ENCODE measurements at regions not wholly inside any gene's neighbourhood (a gene's known extent, or its start where the extent isn't known, plus 50 kb on each side); places are given as distances from the start of the nearest gene placed in this dataset.

- DNase-seq (ENCODE audit: low spot score), result no peak
- ATAC-seq, result no peak
Measured at GRCh38 chr7:18401757-18402156, 93.8 kb upstream of the HDAC9 start.

DNA sequence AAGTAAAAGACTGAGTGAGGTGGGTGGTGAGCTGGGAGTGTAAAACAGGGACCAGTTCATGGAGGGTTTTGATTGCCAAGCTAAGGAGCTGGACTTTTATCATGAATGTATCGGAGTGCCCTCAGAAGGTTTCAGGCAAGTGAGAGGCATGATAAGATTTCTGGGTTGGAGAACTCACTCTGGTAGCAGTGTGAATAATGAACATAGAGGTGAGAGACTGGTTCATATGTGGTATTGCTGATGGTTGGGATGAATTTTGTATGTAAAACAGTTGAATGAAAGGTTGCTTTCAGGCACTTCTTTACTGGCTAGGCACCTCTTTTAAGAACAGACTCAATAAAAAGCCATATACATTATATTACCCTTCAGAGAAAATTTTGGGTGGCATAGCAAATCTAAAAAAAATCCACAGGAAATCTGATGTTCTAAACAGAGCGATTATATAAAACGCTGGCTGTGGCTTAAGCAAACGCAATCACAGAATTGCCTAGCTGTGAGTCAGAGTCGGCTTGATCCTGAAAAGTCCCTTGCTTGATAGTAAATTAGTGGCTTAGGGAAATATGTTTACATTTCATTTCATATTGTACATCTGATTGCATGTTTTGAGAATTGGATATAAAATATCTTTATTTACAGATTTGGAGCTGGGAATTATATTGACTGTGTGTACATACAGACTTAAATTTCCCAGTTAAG is 92.9 kb upstream of the HDAC9 start:
- ATAC-seq (no peak), DNase-seq (ENCODE audit: low spot score) (no peak)

DNA sequence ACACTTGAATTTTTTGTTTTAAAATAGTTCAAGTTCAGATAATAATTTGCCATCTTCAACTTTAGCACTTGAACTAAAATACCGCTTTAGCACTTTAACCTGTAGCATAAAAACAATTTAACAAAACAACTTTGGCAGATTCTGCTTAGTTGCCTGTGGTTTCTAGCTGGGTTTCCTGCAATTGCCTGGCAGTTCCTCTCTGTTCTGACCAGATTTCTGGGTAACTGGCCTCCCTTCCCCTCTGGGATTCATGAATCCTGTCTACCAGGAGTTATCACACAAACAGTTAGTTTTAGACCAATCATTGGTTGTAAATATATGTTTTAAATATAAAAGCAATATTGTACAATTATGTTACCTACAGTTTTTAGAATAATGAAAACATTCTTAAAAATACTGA is 89.8 kb upstream of the HDAC9 start:
- no peak for DNase-seq (ENCODE audit: low spot score)
- no peak for ATAC-seq

DNA sequence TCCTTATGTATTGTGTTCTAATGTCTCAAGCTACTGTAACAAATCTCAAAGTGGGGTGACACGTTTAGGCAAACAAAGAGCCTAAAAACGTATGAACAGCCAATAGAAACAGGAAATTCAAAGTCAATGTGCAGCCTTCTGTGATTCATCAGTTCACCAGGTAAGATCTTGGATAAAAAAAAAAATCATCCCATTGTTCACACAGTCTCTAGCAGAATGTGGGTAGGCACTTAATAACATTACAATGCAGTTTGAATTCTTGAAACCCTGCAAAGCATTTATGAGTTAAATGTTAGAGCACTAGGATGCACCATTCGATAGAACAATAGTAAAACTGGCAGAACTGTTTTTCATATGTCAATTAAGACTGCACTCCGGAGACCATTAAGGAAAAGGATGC is 88.2 kb upstream of the HDAC9 start:
- DNase-seq (ENCODE audit: low spot score), result no peak
- no peak for ATAC-seq

GRCh38 chr7:18408461-18408860 is 87.1 kb upstream of the HDAC9 start:
- no peak for ATAC-seq
- no peak for DNase-seq (ENCODE audit: low spot score)

GRCh38 chr7:18408868-18409267 is 86.7 kb upstream of the HDAC9 start:
- DNase-seq (ENCODE audit: low spot score), result no peak
- no peak for ATAC-seq

GRCh38 chr7:18413447-18413846 is 82.1 kb upstream of the HDAC9 start:
- DNase-seq (ENCODE audit: low spot score), result no peak
- no peak for ATAC-seq

DNA sequence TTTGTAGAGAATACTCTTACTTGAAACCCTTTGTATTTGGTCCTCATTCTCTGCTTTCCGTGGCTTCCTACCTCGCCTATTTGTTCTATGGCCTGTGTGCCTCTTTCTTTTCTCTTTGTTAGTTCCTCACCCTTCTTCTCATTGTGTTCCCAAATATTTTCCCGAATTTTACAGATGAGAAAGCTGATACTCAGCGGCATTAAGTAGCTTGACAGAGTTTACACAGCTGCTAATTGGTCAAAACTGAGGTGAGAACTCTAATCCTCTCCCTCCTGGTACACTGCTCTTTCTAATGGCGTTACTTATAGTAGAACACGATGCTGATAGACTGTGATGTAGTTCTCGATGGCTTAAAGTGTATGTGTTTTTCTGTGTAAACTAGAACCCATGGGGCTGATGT is 80.7 kb upstream of the HDAC9 start:
- ATAC-seq (no peak), DNase-seq (ENCODE audit: low spot score) (no peak)

- DNase-seq (ENCODE audit: low spot score) (no peak), ATAC-seq (no peak)
Measured at GRCh38 chr7:18416988-18417387, 78.6 kb upstream of the HDAC9 start.

- ATAC-seq, result no peak
- DNase-seq (ENCODE audit: low spot score), result no peak
Measured at GRCh38 chr7:18419456-18419855, 76.1 kb upstream of the HDAC9 start.

DNA sequence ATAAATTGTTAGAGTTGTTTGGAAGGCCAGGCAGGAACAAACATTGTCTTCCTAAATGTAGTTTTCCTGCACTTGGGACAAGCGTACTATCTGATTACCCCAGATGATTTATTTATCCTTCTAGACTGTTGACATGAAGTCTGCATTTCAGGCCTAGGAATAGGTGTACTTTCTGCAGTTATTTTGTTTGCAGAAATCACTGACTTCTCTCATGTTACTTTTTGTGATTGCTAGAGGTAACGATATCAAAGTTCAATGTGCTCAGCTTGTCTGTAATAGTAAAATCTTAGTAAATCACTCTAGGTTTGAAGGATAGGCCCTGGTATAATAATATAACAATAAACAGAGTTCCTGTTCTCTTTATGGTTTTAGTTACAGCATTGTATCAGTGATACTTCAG is 75.4 kb upstream of the HDAC9 start:
- no peak for ATAC-seq
- no peak for DNase-seq (ENCODE audit: low spot score)

DNA sequence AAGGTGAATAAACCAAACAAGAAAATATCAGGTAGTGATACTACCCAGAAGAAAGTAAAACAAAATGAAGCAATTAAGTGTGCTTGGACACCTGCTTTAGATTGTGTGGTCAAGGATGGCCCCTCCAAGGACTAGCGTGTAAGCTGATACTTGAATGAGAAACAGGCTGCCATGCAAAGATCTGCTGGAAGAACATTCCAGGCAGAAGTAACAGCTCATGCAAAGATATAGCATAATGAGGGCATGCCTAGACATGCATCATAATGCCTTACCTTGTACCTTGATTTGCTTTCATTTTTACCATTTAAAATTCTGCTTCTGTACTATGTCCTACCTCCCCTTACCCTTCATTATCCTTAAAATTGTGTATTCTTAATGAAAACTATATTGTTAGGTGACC is 74.8 kb upstream of the HDAC9 start:
- ATAC-seq, result no peak
- no peak for DNase-seq (ENCODE audit: low spot score)

DNA sequence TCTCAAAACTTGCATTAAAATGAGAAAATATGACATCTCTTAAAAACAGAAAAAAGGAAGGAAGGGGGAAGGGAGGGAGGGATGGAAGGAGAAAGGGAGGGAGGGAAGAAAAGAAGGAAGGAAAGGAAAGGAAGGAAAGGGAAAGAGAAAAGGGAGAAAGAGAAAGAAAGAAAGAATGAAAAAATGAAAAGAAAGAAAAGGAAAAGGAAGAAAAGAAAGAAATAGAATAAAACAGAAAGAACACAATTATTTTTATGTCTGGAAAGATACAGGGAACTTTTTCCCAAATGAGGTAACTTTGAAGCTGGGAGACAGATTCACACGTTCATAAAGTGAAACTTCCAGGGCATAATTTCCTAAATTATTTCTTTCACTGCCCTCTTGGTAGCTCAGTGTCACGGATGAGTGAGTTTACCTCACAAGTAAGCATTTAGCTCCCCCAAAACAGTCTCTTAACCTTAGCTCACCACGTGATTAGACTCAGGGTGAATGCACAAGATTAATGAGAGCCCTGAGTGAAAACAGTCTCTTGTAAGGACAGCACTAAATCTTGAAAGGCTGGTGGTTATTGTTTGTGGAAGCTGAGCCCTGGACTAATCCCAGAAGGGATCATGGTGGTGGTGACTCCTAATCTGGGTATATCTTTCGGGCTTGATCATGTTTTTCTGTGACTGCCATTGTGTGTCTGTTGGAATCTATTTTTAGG is 74.1 kb upstream of the HDAC9 start:
- no peak for DNase-seq (ENCODE audit: low spot score)
- no peak for ATAC-seq

DNA sequence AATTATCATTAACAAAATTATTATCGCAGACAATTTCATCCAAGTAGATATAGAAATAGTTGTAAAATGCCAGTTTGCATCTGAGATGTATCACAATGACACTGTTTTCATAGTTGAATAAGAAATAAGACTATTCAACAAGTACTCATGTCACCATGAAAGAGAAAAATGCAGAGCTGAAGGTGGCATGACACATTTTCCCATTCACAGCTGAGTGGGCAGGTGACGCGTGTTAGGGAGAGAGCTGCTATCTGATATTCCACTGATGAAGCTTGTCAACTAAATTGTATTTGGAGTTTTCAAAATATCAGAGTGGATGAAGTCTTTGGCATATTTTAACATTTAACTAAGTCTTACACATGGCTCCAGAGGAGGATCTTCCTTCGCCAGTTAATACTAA is 70.3 kb upstream of the HDAC9 start:
- DNase-seq (ENCODE audit: low spot score) (no peak), ATAC-seq (no peak)

GRCh38 chr7:18425838-18426445 is 69.6 kb upstream of the HDAC9 start:
- DNase-seq (ENCODE audit: low spot score) (no peak), ATAC-seq (no peak)

DNA sequence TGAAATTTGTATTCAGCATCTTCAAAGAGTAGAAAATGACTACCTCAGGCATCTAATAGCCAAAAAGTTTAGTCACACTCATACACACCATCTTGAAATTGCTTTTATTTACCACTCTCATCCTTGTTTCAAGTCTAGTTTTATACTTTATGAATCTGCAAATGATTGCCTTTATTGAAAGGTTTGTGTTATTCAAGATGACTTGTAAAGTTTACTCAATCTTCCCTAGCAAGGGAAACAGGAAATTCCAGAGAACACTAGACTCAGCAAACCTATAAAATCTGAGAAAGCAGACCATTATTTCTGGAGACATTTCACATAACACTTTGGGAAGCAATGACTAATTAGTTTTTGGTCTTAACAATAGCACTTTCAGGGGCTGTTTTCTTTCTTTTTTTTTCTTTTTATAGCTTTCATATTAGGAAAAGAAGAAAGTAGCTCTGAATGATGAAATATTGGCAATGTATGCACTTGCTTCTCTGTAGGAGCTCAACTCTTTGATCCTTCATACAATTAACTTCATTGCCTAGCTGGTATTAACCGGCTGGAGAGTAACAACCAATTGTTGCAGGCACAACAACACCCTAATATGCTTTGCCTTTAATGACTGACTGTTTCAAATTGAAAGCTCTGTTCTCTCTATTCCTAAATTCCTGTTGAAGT is 68.9 kb upstream of the HDAC9 start:
- no peak for ATAC-seq
- no peak for DNase-seq (ENCODE audit: low spot score)

DNA sequence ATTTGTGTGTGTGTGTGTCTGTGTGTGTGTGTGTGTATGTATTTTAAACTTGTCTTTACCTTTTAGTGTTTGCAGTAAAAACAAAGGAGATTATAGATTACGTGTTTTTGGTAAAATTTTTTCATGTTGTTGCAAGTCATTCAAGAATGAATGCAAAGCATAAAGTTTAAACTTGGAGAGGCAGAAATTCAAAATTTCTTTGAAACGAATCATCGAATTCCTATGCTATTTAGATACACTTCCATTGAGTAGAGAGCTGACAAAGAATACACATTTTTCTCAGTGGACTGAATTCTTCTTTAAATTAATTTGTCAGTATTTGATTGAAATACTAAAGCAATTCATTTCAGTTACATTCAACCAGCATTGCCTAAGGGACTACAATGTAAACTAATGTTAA is 66.0 kb upstream of the HDAC9 start:
- DNase-seq (ENCODE audit: low spot score) (no peak), ATAC-seq (no peak)

GRCh38 chr7:18430810-18431209 is 64.7 kb upstream of the HDAC9 start:
- ATAC-seq (no peak), DNase-seq (ENCODE audit: low spot score) (no peak)

DNA sequence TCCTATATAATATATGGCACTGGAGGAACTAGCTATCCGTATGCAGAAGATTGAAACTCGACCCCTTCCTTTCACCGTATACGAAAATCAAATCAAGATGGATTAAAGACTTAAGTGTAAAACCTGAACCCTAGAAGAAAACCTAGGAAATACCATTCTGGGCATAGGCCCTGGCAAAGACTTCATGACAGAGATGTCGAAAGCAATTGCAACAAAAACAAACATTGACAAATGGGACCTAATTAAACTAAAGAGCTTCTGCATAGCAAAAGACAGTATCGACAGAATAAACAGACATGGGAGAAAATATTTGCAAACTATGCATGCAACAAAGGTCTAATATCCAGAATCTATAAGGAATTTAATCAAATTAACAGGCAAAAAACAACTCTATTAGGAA is 61.4 kb upstream of the HDAC9 start:
- DNase-seq (ENCODE audit: low spot score) (no peak), ATAC-seq (peak; percentile 64)

- ATAC-seq (no peak), DNase-seq (ENCODE audit: low spot score) (no peak)
Measured at GRCh38 chr7:18437101-18437500, 58.4 kb upstream of the HDAC9 start.

GRCh38 chr7:18440934-18441333 is 54.6 kb upstream of the HDAC9 start:
- DNase-seq (ENCODE audit: low spot score) (no peak), ATAC-seq (no peak)

- no peak for ATAC-seq
- DNase-seq (ENCODE audit: low spot score), result no peak
Measured at GRCh38 chr7:18444826-18445225, 50.7 kb upstream of the HDAC9 start.

Measured in left lobe of liver (tissue), 2 donors.